Trophoblast cell (in vitro differentiated cells and primary cell): ENCODE measurements at regions not wholly inside any gene's neighbourhood (a gene's known extent, or its start where the extent isn't known, plus 50 kb on each side); places are given as distances from the start of the nearest gene placed in this dataset.
A peak's percentile ranks its signal among the peaks of the same experiment; 100 is the strongest.

ENCODE experiments used
- DNase-seq, 2 donors: peaks; one replicate each; pipeline ENCODE4 v3.0.0-alpha.2; 2016
- H2AFZ ChIP-seq: 2 replicates; pipeline ENCODE4 v1.6.1; 2013; ENCODE audit warnings: low read length, moderate library complexity, mild to moderate bottlenecking; ENCODE audit not compliant: insufficient read depth, poor library complexity
- H2AK5ac ChIP-seq: 2 replicates; pipeline ENCODE4 v1.6.1; 2013; ENCODE audit warnings: mild to moderate bottlenecking, low read length
- H2BK120ac ChIP-seq: 2 replicates; pipeline ENCODE4 v1.6.1; 2013; ENCODE audit warnings: low read length, mild to moderate bottlenecking, moderate library complexity; ENCODE audit not compliant: insufficient read depth, poor library complexity
- H2BK12ac ChIP-seq: 2 replicates; pipeline ENCODE4 v1.6.1; 2013; ENCODE audit warnings: mild to moderate bottlenecking, low read length, moderate library complexity
- H2BK5ac ChIP-seq: 2 replicates; pipeline ENCODE4 v1.6.1; 2013; ENCODE audit warnings: low read length, low read depth, moderate library complexity, mild to moderate bottlenecking; ENCODE audit not compliant: poor library complexity
- H3K14ac ChIP-seq: 2 replicates; pipeline ENCODE4 v1.6.1; 2013; ENCODE audit warnings: mild to moderate bottlenecking, low read length
- H3K18ac ChIP-seq: 2 replicates; pipeline ENCODE4 v1.6.1; 2013; ENCODE audit warnings: mild to moderate bottlenecking, low read length
- H3K23ac ChIP-seq: 2 replicates; pipeline ENCODE4 v1.6.1; 2013; ENCODE audit warnings: low read length
- H3K27ac ChIP-seq: 2 replicates; pipeline ENCODE4 v1.5.1; 2013; ENCODE audit warnings: low read depth, mild to moderate bottlenecking, inconsistent platforms, low read length, moderate library complexity
- H3K27me3 ChIP-seq: 2 replicates; pipeline ENCODE4 v1.6.1; 2013; ENCODE audit warnings: inconsistent platforms, mild to moderate bottlenecking, low read length, moderate library complexity; ENCODE audit not compliant: insufficient read depth
- H3K36me3 ChIP-seq, 2 experiments: 1 replicate in 1 of 2; 2 replicates in 1 of 2; pipeline ENCODE4 v1.6.1; 2013; ENCODE audit warnings: low read length in 2 of 2, mild to moderate bottlenecking in 2 of 2, moderate library complexity in 1 of 2; ENCODE audit not compliant: insufficient read depth in 2 of 2, control insufficient read depth in 1 of 2
- H3K4ac ChIP-seq: 2 replicates; pipeline ENCODE4 v1.6.1; 2013; ENCODE audit warnings: low read depth, mild to moderate bottlenecking, low read length, moderate library complexity
- H3K4me1 ChIP-seq, 2 experiments: 1 replicate in 1 of 2; 2 replicates in 1 of 2; pipeline ENCODE4 v1.6.1; 2013; ENCODE audit warnings: low read length in 2 of 2, mild to moderate bottlenecking in 2 of 2, moderate library complexity in 1 of 2; ENCODE audit not compliant: insufficient read depth in 2 of 2, control insufficient read depth in 1 of 2
- H3K4me2 ChIP-seq: 2 replicates; pipeline ENCODE4 v1.6.1; 2013; ENCODE audit warnings: inconsistent platforms, mild to moderate bottlenecking, low read length, moderate library complexity
- H3K4me3 ChIP-seq: 2 replicates; pipeline ENCODE4 v1.5.1; 2013; ENCODE audit warnings: mild to moderate bottlenecking, low read depth, low read length, inconsistent platforms
- H3K79me1 ChIP-seq: one replicate; pipeline ENCODE4 v1.6.1; 2013; ENCODE audit warnings: low read length
- H3K79me2 ChIP-seq: 2 replicates; pipeline ENCODE4 v1.6.1; 2013; ENCODE audit warnings: low read length, mild to moderate bottlenecking; ENCODE audit not compliant: control insufficient read depth, insufficient read depth, poor library complexity
- H3K9ac ChIP-seq: 2 replicates; pipeline ENCODE4 v1.6.1; 2013; ENCODE audit warnings: mild to moderate bottlenecking, low read length
- H3K9me3 ChIP-seq: 2 replicates; pipeline ENCODE4 v1.6.1; 2013; ENCODE audit warnings: low read depth, mild to moderate bottlenecking, control low read depth, inconsistent platforms, low read length; ENCODE audit not compliant: insufficient read depth
- H4K12ac ChIP-seq: 2 replicates; pipeline ENCODE4 v1.6.1; 2013; ENCODE audit warnings: low read depth, mild to moderate bottlenecking, low read length, moderate library complexity
- H4K8ac ChIP-seq: 2 replicates; pipeline ENCODE4 v1.6.1; 2013; ENCODE audit warnings: low read depth, mild to moderate bottlenecking, low read length, moderate library complexity
- H4K91ac ChIP-seq: one replicate; pipeline ENCODE4 v1.6.1; 2013; ENCODE audit warnings: low read depth, mild to moderate bottlenecking, low read length, moderate library complexity
- WGBS: extraction: QIAGEN DNeasy Blood & Tissue Kit; methylation state at CpG from one replicate; pipeline ENCODE4 v1.1.7; 2013; ENCODE audit warnings: missing lambda C conversion rate; ENCODE audit not compliant: insufficient read length, insufficient coverage; ENCODE audit errors: extremely low coverage; 5-methylcytosine and 5-hydroxymethylcytosine counted together

GRCh38 chr20:40575851-40576250, 113.2 kb downstream of the MAFB start:
- no CpG with 5 or more reads among the region's 4 CpGs for WGBS
- Histone ChIP-seq H4K12ac (no peak overlapping the region), H2BK12ac (no peak overlapping the region), H3K4me1 (no peaks in the 10 kb centered on the region), H3K18ac (no peak overlapping the region), H3K4ac (no peak overlapping the region), H2AK5ac (no peak overlapping the region), H2AFZ (no peak overlapping the region), H3K27me3 (no peaks in the 10 kb centered on the region), H3K4me3 (no peak overlapping the region), H3K4me2 (no peak overlapping the region), H3K27ac (no peak overlapping the region), H2BK5ac (no peak overlapping the region), H3K79me1 (no peaks in the 10 kb centered on the region), H3K9me3 (no peaks in the 10 kb centered on the region), H3K9ac (no peak overlapping the region), H3K23ac (no peak overlapping the region), H4K91ac (no peak overlapping the region), H4K8ac (no peak overlapping the region), H3K79me2 (no peaks in the 10 kb centered on the region), H2BK120ac (no peak overlapping the region), H3K14ac (no peak overlapping the region), H3K36me3 (no peaks in the 10 kb centered on the region)
- DNase-seq = no peak

GRCh38 chr20:40572251-40572650, 116.8 kb downstream of the MAFB start:
- Histone ChIP-seq H4K12ac (no peak overlapping the region), H2BK12ac (no peak overlapping the region), H3K9me3 (no peaks in the 10 kb centered on the region), H2BK120ac (no peak overlapping the region), H3K36me3 (no peaks in the 10 kb centered on the region), H3K27ac (no peak overlapping the region), H2AK5ac (no peak overlapping the region), H3K23ac (no peak overlapping the region), H3K4me2 (no peak overlapping the region), H3K4me1 (no peaks in the 10 kb centered on the region), H3K9ac (no peak overlapping the region), H3K14ac (no peak overlapping the region), H2BK5ac (no peak overlapping the region), H3K4ac (no peak overlapping the region), H2AFZ (no peak overlapping the region), H3K79me2 (no peaks in the 10 kb centered on the region), H4K8ac (no peak overlapping the region), H3K79me1 (no peaks in the 10 kb centered on the region), H4K91ac (no peak overlapping the region), H3K18ac (no peak overlapping the region), H3K27me3 (no peaks in the 10 kb centered on the region), H3K4me3 (no peak overlapping the region)
- no peak for DNase-seq
- no CpG with 5 or more reads among the region's 1 CpG for WGBS

- WGBS = no CpG with 5 or more reads among the region's 1 CpG
- Histone ChIP-seq H4K8ac (no peak overlapping the region), H3K27me3 (no peaks in the 10 kb centered on the region), H2AK5ac (no peak overlapping the region), H3K9ac (no peak overlapping the region), H3K4me3 (no peak overlapping the region), H3K79me1 (no peaks in the 10 kb centered on the region), H3K4me2 (no peak overlapping the region), H3K14ac (no peak overlapping the region), H3K18ac (no peak overlapping the region), H3K9me3 (no peaks in the 10 kb centered on the region), H2BK120ac (no peak overlapping the region), H3K4me1 (no peaks in the 10 kb centered on the region), H4K12ac (no peak overlapping the region), H3K36me3 (no peaks in the 10 kb centered on the region), H2BK5ac (no peak overlapping the region), H2BK12ac (no peak overlapping the region), H3K79me2 (no peaks in the 10 kb centered on the region), H3K27ac (no peak overlapping the region), H3K23ac (no peak overlapping the region), H2AFZ (no peak overlapping the region), H3K4ac (no peak overlapping the region), H4K91ac (no peak overlapping the region)
- peak in 1 of 2 donors; percentile 5 for DNase-seq
Measured at GRCh38 chr20:40571639-40572038, 117.4 kb downstream of the MAFB start.

- H2AK5ac ChIP-seq = no peak overlapping the region
- no peak overlapping the region for H3K14ac ChIP-seq
- H2BK12ac ChIP-seq = no peak overlapping the region
- H3K9me3 ChIP-seq = no peaks in the 10 kb centered on the region
- no peak overlapping the region for H3K9ac ChIP-seq
- no peak overlapping the region for H3K18ac ChIP-seq
- no peak overlapping the region for H4K12ac ChIP-seq
- H3K4ac ChIP-seq = no peak overlapping the region
- no peak overlapping the region for H4K8ac ChIP-seq
- no CpG with 5 or more reads among the region's 3 CpGs for WGBS
- no peak overlapping the region for H4K91ac ChIP-seq
- no peaks in the 10 kb centered on the region for H3K36me3 ChIP-seq
- H3K79me2 ChIP-seq = no peaks in the 10 kb centered on the region
- peaks cover 4% of the 10 kb centered on the region for H3K79me1 ChIP-seq
- no peaks in the 10 kb centered on the region for H3K27me3 ChIP-seq
- H2BK5ac ChIP-seq = no peak overlapping the region
- H3K4me1 ChIP-seq = peaks cover 12 to 14% of the 10 kb centered on the region in 2 experiments
- no peak overlapping the region for H3K4me2 ChIP-seq
- no peak overlapping the region for H3K4me3 ChIP-seq
- no peak overlapping the region for H3K27ac ChIP-seq
- no peak overlapping the region for H2AFZ ChIP-seq
- H2BK120ac ChIP-seq = no peak overlapping the region
- no peak overlapping the region for H3K23ac ChIP-seq
- peak; percentile 3 to 7 for DNase-seq
Measured at GRCh38 chr20:40568200-40568599, 120.8 kb downstream of the MAFB start.
